ENCODE measurements at regions not wholly inside any gene's neighbourhood (a gene's known extent, or its start where the extent isn't known, plus 50 kb on each side); places are given as distances from the start of the nearest gene placed in this dataset.
"Not testable (repeated sequence)": the region's sequence is repeated elsewhere in the genome, so short reads cannot be mapped to it uniquely, and the experiment has no call there.

- DNase-seq (ENCODE audit: low spot score): no peak
Measured at GRCh38 chr12:127984386-127985055, 282.4 kb upstream of the TMEM132C start.

- no peak for DNase-seq (ENCODE audit: low spot score)
Measured at GRCh38 chr12:127987199-127987901, 279.6 kb upstream of the TMEM132C start.

- DNase-seq (ENCODE audit: low spot score): no peak
Measured at GRCh38 chr12:127991485-127991884, 275.5 kb upstream of the TMEM132C start.

- no peak for DNase-seq (ENCODE audit: low spot score)
Measured at GRCh38 chr12:127998988-127999387, 268.0 kb upstream of the TMEM132C start.

GRCh38 chr12:128004383-128004938 is 262.5 kb upstream of the TMEM132C start:
- no peak for DNase-seq (ENCODE audit: low spot score)

- no peak for DNase-seq (ENCODE audit: low spot score)
Measured at GRCh38 chr12:128007250-128007649, 259.7 kb upstream of the TMEM132C start.

GRCh38 chr12:128008341-128008740 is 258.6 kb upstream of the TMEM132C start:
- DNase-seq (ENCODE audit: low spot score): no peak

GRCh38 chr12:128009108-128009507 is 257.9 kb upstream of the TMEM132C start:
- peak; percentile 9 for DNase-seq (ENCODE audit: low spot score)

GRCh38 chr12:128012110-128012509 is 254.9 kb upstream of the TMEM132C start:
- no peak for DNase-seq (ENCODE audit: low spot score)

GRCh38 chr12:128015276-128015675 is 251.7 kb upstream of the TMEM132C start:
- DNase-seq (ENCODE audit: low spot score): no peak

GRCh38 chr12:128018067-128018466 is 248.9 kb upstream of the TMEM132C start:
- DNase-seq (ENCODE audit: low spot score): no peak

GRCh38 chr12:128019996-128020544 is 246.9 kb upstream of the TMEM132C start:
- no peak for DNase-seq (ENCODE audit: low spot score)

GRCh38 chr12:128021561-128021960 is 245.4 kb upstream of the TMEM132C start:
- DNase-seq (ENCODE audit: low spot score): peak; percentile 3

GRCh38 chr12:128025589-128026245 is 241.3 kb upstream of the TMEM132C start:
- no peak for DNase-seq (ENCODE audit: low spot score)

- peak; percentile 3 for DNase-seq (ENCODE audit: low spot score)
Measured at GRCh38 chr12:128026696-128027574, 240.0 kb upstream of the TMEM132C start.

- no peak for DNase-seq (ENCODE audit: low spot score)
Measured at GRCh38 chr12:128033473-128033872, 233.5 kb upstream of the TMEM132C start.

- no peak for DNase-seq (ENCODE audit: low spot score)
Measured at GRCh38 chr12:128040971-128041370, 226.0 kb upstream of the TMEM132C start.

GRCh38 chr12:128042283-128042682 is 224.7 kb upstream of the TMEM132C start:
- DNase-seq (ENCODE audit: low spot score): not testable (repeated sequence)

- no peak for DNase-seq (ENCODE audit: low spot score)
Measured at GRCh38 chr12:128042825-128043224, 224.1 kb upstream of the TMEM132C start.

- DNase-seq (ENCODE audit: low spot score): no peak
Measured at GRCh38 chr12:128043317-128043716, 223.7 kb upstream of the TMEM132C start.
